Naive B cell (primary cell): ENCODE measurements at regions not wholly inside any gene's neighbourhood (a gene's known extent, or its start where the extent isn't known, plus 50 kb on each side); places are given as distances from the start of the nearest gene placed in this dataset.

Source experiments
- ATAC-seq, 2 donors: fragments of 150-1000 bp; cut with Tn5 transposase; 2 replicates each; pipeline ENCODE4 v1.10.0; 2021; ENCODE audit warnings: low read depth in 2 of 2, mild to moderate bottlenecking in 2 of 2, moderate library complexity in 2 of 2
- DNase-seq: peaks from one replicate; pipeline ENCODE4 v3.0.0; 2022
- H3K27ac Mint-ChIP-seq, 6 donors: one replicate each; pipeline ENCODE4 v1.8.0; 2020 to 2022; ENCODE audit warnings: mild to moderate bottlenecking in 6 of 6, mixed read lengths in 6 of 6, moderate library complexity in 5 of 6, inconsistent platforms in 2 of 6
- H3K27me3 Mint-ChIP-seq, 3 donors: one replicate each; pipeline ENCODE4 v1.8.0; 2021 to 2022; ENCODE audit warnings: mixed read lengths in 3 of 3, mild to moderate bottlenecking in 1 of 3
- H3K36me3 Mint-ChIP-seq, 2 donors: one replicate each; pipeline ENCODE4 v1.8.0; 2020 to 2022; ENCODE audit warnings: mixed read lengths in 2 of 2, inconsistent platforms in 1 of 2, mild to moderate bottlenecking in 1 of 2
- H3K4me1 Mint-ChIP-seq, 3 donors: one replicate each; pipeline ENCODE4 v1.8.0; 2020 to 2022; ENCODE audit warnings: mixed read lengths in 3 of 3, inconsistent platforms in 1 of 3, mild to moderate bottlenecking in 1 of 3, moderate library complexity in 1 of 3
- H3K4me3 Mint-ChIP-seq, 8 donors: one replicate each; pipeline ENCODE4 v1.8.0; 2020 to 2022; ENCODE audit warnings: mild to moderate bottlenecking in 8 of 8, mixed read lengths in 8 of 8, moderate library complexity in 8 of 8, inconsistent platforms in 2 of 8
- H3K9me3 Mint-ChIP-seq, 7 donors: one replicate each; pipeline ENCODE4 v1.8.0; 2020 to 2022; ENCODE audit warnings: mixed read lengths in 7 of 7, mild to moderate bottlenecking in 5 of 7, inconsistent platforms in 2 of 7, moderate library complexity in 1 of 7

DNA sequence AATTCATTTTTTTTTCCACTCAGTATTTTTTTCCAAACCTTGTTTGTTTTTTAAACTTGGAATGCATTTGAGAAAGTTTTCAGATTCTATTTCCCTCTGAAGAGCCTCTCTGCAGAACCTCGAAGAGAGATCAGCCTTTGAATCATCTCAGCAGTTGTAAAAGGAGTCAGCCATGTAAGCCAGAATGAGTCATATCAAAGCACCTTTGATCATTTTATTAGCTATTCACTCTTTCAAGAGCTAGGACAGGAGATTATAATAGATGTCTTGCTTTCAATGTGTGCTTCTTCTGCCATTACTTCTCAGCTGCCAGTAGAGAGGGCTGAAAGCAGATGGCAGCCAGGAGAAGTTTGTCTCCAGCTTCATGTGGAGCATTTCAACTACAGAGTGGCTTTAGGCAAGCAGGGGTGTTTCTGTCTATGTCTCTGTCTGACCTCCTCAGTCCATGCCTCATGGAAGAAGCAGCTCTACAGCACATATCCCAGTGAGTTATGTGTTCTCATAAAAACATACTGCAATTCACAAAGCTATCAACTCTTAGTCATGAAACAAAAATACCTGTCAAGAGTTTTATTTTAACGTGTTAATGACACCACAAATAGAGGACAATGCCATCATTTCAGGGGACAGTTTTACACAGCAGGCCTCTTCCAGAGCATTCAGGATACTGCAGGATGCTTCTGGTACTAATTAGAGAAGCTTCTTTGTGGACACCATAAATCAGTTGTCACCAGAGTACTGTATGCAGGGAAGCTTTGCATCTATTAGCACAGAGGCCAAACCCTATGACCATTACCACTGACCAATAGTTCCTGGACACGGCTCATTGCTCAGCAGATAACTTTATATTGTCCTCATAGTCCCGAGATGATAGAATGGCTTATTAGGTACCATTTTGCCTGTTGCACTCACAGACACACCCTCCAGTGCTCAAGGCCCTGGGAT lies 94.3 kb downstream of the NHLRC3 start:
- ATAC-seq (no peak), DNase-seq (no peak)
- peaks cover 0 to 26% (median 10%) of the 10 kb centered on the region in 3 donors for H3K27me3 Mint-ChIP-seq
- no peaks in the 10 kb centered on the region for H3K4me1 Mint-ChIP-seq
- no peaks in the 10 kb centered on the region for H3K36me3 Mint-ChIP-seq
- H3K4me3 Mint-ChIP-seq, result no peak overlapping the region
- H3K27ac Mint-ChIP-seq, result no peak overlapping the region
- H3K9me3 Mint-ChIP-seq, result peaks cover 0 to 2% (median 0%) of the 10 kb centered on the region in 7 donors

GRCh38 chr13:39133781-39134180 lies 95.5 kb downstream of the NHLRC3 start:
- DNase-seq (no peak), ATAC-seq (no peak)
- Mint-ChIP-seq H3K27ac (no peak overlapping the region), H3K4me1 (no peaks in the 10 kb centered on the region), H3K36me3 (no peaks in the 10 kb centered on the region), H3K27me3 (peaks cover 0 to 23% (median 11%) of the 10 kb centered on the region in 3 donors), H3K9me3 (peaks cover 0 to 2% (median 0%) of the 10 kb centered on the region in 7 donors), H3K4me3 (no peak overlapping the region)

DNA sequence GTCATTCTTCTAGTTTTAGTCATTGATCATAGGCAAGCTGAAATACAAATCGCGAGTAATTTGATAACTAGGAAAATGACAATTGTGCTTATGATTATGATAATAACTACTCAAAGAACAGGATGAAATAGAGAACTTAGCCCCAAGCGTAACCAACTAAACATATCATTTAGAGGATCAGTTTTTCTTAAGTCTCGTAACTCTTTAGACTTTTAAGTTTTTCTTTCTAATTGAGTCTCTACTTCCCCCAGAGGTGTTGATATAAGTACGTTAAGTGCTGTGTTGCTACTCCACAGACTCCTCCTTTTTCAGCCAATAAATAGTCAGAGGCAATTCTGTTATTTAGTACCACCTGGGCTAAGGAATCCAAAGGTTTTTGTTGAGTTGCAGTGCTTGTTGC lies 96.3 kb downstream of the NHLRC3 start:
- ATAC-seq (no peak), DNase-seq (no peak)
- Mint-ChIP-seq H3K27me3 (peaks cover 0 to 19% (median 11%) of the 10 kb centered on the region in 3 donors), H3K4me3 (no peak overlapping the region), H3K4me1 (no peaks in the 10 kb centered on the region), H3K27ac (no peak overlapping the region), H3K36me3 (no peaks in the 10 kb centered on the region), H3K9me3 (peaks cover 0 to 2% (median 0%) of the 10 kb centered on the region in 7 donors)

- no peak for ATAC-seq
- H3K27ac Mint-ChIP-seq, result no peak overlapping the region
Observed at GRCh38 chr13:39144391-39144790, 106.1 kb downstream of the NHLRC3 start.

GRCh38 chr13:39144941-39145533 lies 106.8 kb downstream of the NHLRC3 start:
- no peak for DNase-seq

More at GRCh38 chr13:39144391-39144790, 106.1 kb downstream of the NHLRC3 start:
- H3K36me3 Mint-ChIP-seq, result no peaks in the 10 kb centered on the region
- no peak overlapping the region for H3K4me3 Mint-ChIP-seq
- no peak for DNase-seq
- H3K4me1 Mint-ChIP-seq, result no peaks in the 10 kb centered on the region
- peaks cover 0 to 3% (median 0%) of the 10 kb centered on the region in 7 donors for H3K9me3 Mint-ChIP-seq
- peaks cover 12 to 38% (median 17%) of the 10 kb centered on the region in 3 donors for H3K27me3 Mint-ChIP-seq

DNA sequence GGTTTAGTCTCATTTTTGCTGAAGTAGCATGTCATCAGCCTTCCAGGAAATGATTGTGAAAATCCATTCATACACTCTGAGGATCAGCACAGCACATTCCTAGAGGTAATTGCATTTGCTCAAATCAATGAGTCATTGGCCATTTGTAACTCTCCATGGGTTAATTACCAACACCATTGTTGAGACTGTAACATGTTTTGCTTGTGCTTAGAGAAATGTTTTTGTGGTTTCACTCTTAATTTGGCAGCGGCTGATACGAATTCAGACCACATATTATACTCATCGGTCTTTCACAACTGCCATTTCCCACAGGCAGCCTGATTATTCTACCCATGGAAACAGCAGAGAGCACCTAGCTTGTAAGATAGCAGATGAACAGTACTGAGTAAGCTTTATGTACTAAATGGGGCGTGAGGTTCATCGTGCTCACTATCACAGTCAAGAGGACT lies 110.3 kb downstream of the NHLRC3 start:
- no peaks in the 10 kb centered on the region for H3K4me1 Mint-ChIP-seq
- peaks cover 8 to 41% (median 21%) of the 10 kb centered on the region in 3 donors for H3K27me3 Mint-ChIP-seq
- H3K27ac Mint-ChIP-seq, result no peak overlapping the region
- peaks cover 0 to 6% (median 4%) of the 10 kb centered on the region in 7 donors for H3K9me3 Mint-ChIP-seq
- DNase-seq, result no peak
- no peaks in the 10 kb centered on the region for H3K36me3 Mint-ChIP-seq
- ATAC-seq, result no peak
- no peak overlapping the region for H3K4me3 Mint-ChIP-seq

More at GRCh38 chr13:39144941-39145533, 106.8 kb downstream of the NHLRC3 start:
- Mint-ChIP-seq H3K27ac (no peak overlapping the region), H3K4me3 (no peak overlapping the region), H3K27me3 (peaks cover 12 to 42% (median 17%) of the 10 kb centered on the region in 3 donors), H3K9me3 (peaks cover 0 to 3% (median 0%) of the 10 kb centered on the region in 7 donors), H3K4me1 (no peaks in the 10 kb centered on the region), H3K36me3 (no peaks in the 10 kb centered on the region)
- ATAC-seq, result no peak

DNA sequence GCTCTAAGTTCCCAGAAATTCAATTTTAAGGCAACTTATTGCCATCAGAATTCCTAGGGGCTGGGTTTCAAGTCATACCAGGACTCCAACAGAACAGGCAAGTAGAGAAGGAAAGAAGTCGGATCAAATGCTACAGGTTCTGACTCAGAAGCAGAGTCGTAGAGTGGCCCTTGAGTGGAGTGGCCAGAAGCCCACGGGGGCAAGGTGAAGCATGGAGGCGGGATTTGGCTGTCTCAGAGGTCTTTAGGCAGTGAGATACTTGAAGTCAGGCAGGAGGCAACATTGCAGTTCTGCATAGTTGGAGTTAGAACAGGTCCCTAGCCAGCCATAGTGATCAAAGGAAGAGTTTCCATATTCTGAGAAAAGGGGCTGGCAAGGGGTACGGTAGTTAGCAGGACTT lies 111.6 kb downstream of the NHLRC3 start:
- Mint-ChIP-seq H3K27ac (no peak overlapping the region), H3K9me3 (peaks cover 0 to 6% (median 4%) of the 10 kb centered on the region in 7 donors), H3K27me3 (peaks cover 8 to 42% (median 15%) of the 10 kb centered on the region in 3 donors), H3K4me1 (no peaks in the 10 kb centered on the region), H3K36me3 (no peaks in the 10 kb centered on the region), H3K4me3 (no peak overlapping the region)
- ATAC-seq, result no peak
- no peak for DNase-seq

DNA sequence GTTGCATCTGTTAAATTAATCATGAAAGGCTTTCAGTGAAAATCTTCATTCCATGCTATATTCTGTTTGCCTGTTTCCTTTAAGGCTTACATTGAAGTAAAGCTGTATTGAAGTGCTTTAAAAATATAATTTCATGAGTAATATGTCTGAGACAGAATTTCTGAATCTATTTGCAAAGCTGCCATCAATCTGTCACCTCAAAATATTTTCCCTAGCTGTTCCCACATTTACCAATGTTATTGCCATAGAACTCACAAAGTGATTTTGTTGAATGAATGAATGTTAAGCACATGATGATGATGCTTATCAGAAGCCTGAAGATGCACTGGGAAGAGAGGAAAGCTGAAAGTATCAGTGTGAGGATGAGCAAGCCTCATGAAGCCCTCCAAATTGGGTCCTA lies 115.8 kb downstream of the NHLRC3 start:
- H3K4me3 Mint-ChIP-seq, result no peak overlapping the region
- no peaks in the 10 kb centered on the region for H3K36me3 Mint-ChIP-seq
- ATAC-seq, result no peak
- H3K27ac Mint-ChIP-seq, result no peak overlapping the region
- H3K4me1 Mint-ChIP-seq, result no peaks in the 10 kb centered on the region
- no peak for DNase-seq
- H3K9me3 Mint-ChIP-seq, result peaks cover 0 to 6% (median 4%) of the 10 kb centered on the region in 7 donors
- peaks cover 23 to 46% (median 25%) of the 10 kb centered on the region in 3 donors for H3K27me3 Mint-ChIP-seq

DNA sequence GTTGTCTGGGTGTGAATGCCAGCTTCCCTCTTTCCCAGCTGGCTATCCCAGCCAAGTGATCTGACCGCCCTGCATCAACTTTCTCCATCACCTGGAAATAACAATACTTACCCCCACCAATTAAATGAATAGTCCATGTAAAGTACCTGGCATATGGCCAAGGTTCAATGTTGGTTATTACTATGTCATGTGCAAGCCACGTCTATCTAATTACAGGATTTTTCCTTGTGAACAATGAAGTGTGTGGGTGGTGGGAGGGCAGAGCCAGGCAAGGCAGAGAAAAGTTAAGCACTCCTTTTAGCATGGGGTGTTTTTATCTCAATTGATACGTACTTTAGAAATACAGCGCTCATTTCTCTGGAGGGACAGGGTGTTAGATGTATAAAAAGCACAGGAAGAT lies 121.1 kb downstream of the NHLRC3 start:
- no peak for ATAC-seq
- H3K4me3 Mint-ChIP-seq, result no peak overlapping the region
- H3K4me1 Mint-ChIP-seq, result no peaks in the 10 kb centered on the region
- H3K9me3 Mint-ChIP-seq, result no peaks in the 10 kb centered on the region
- H3K27ac Mint-ChIP-seq, result no peak overlapping the region
- DNase-seq, result no peak
- H3K27me3 Mint-ChIP-seq, result peaks cover 18 to 29% (median 29%) of the 10 kb centered on the region in 3 donors
- no peaks in the 10 kb centered on the region for H3K36me3 Mint-ChIP-seq

DNA sequence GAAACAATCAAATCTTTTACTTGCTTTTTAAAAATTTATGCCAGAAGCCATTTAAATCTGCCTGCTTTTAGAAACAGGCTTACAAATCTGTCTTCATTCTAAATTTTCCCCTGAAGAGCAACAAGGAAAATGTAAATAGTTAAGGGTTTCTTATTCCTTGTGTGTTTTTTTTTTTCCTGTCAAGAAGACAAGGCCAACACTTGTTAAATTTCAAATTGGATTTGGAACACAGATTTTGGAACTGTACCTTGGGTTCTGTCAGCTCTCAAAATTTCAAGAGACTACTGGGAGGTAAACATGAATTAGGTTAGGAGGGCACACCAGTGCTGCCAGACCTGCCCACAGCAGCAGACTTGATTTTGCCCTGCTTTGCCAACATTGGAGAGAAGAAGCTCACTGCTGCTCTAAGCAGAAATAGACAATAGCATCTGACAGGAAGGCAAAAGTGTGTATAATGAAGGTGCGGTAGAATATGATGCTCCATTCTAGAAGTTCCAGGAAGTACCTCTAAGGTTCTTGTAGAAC lies 121.7 kb downstream of the NHLRC3 start:
- Mint-ChIP-seq H3K4me3 (no peak overlapping the region), H3K27me3 (peaks cover 18 to 29% (median 29%) of the 10 kb centered on the region in 3 donors), H3K27ac (no peak overlapping the region), H3K4me1 (no peaks in the 10 kb centered on the region), H3K9me3 (no peaks in the 10 kb centered on the region), H3K36me3 (no peaks in the 10 kb centered on the region)
- ATAC-seq (no peak), DNase-seq (no peak)

- ATAC-seq (no peak), DNase-seq (no peak)
- H3K4me1 Mint-ChIP-seq, result no peaks in the 10 kb centered on the region
- no peaks in the 10 kb centered on the region for H3K36me3 Mint-ChIP-seq
- H3K27ac Mint-ChIP-seq, result no peak overlapping the region
- peaks cover 0 to 7% (median 4%) of the 10 kb centered on the region in 3 donors for H3K27me3 Mint-ChIP-seq
- H3K9me3 Mint-ChIP-seq, result peaks cover 0 to 2% (median 0%) of the 10 kb centered on the region in 7 donors
- H3K4me3 Mint-ChIP-seq, result no peak overlapping the region
Observed at GRCh38 chr13:39167018-39167417, 128.8 kb downstream of the NHLRC3 start.

- H3K36me3 Mint-ChIP-seq, result no peaks in the 10 kb centered on the region
- ATAC-seq (no peak), DNase-seq (no peak)
- no peak overlapping the region for H3K4me3 Mint-ChIP-seq
- no peak overlapping the region for H3K27ac Mint-ChIP-seq
- peaks cover 0 to 2% (median 0%) of the 10 kb centered on the region in 7 donors for H3K9me3 Mint-ChIP-seq
- H3K4me1 Mint-ChIP-seq, result no peaks in the 10 kb centered on the region
- peaks cover 0 to 7% (median 0%) of the 10 kb centered on the region in 3 donors for H3K27me3 Mint-ChIP-seq
Observed at GRCh38 chr13:39170711-39171110, 132.5 kb downstream of the NHLRC3 start.

- no peaks in the 10 kb centered on the region for H3K4me1 Mint-ChIP-seq
- H3K36me3 Mint-ChIP-seq, result no peaks in the 10 kb centered on the region
- no peaks in the 10 kb centered on the region for H3K9me3 Mint-ChIP-seq
- H3K4me3 Mint-ChIP-seq, result no peak overlapping the region
- no peak overlapping the region for H3K27ac Mint-ChIP-seq
- DNase-seq (no peak), ATAC-seq (no peak)
- peaks cover 6 to 13% (median 11%) of the 10 kb centered on the region in 3 donors for H3K27me3 Mint-ChIP-seq
Observed at GRCh38 chr13:39185326-39185725, 147.1 kb downstream of the NHLRC3 start.
